ENCODE measurements at regions not wholly inside any gene's neighbourhood (a gene's known extent, or its start where the extent isn't known, plus 50 kb on each side); places are given as distances from the start of the nearest gene placed in this dataset.
A peak's percentile ranks its signal among the peaks of the same experiment; 100 is the strongest.

DNA sequence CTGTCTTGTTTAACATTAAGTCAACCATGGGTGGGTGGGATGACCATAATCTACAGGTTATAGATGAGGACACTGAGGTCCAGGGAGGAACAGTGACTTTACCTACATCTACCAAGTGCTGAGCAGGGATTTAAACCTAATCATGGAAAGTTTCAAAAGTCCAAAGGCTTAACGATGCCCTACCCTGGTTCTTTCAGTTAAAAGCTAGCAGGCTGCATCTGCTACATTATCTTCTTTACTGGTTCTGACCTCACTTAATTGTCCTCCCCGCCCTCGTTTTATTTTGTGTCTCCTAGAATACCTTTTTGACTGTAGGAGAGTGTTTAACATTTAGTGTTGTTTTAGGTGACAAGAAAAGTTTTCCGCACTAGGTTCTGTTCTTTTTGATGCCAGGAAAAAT lies 735.2 kb downstream of the TLR4 start:
- Histone ChIP-seq H3K9me3 (no peaks in the 10 kb centered on the region), H3K4me1 (no peaks in the 10 kb centered on the region), H3K27me3 (ENCODE audit: low read depth) (no peaks in the 10 kb centered on the region), H3K4me3 (no peak overlapping the region), H3K36me3 (replicated peaks) (no peaks in the 10 kb centered on the region)
- DNase-seq (ENCODE audit: low spot score in 2 of 2) = no peak
- in situ Hi-C loops (cut with MboI; ENCODE audit: low sequenced_read_pairs) = no loop called here

DNA sequence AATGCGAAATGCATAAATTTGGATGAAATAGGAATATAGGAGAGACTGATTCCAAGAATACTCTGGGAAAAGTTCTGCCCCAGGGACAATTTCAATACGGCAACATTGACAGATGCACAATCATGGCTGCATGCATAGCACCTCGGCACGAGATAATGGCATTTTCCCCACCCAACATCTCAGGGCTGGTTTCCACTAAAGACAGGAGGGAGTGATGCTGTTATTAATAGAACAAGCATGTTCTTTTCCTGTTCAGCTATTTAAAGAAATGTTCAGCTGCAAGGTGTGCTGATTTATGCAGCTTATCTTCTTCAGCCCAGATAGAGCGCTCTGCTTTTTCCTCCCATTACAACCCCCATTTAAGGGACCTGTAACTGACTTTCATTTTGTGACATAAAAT lies 740.2 kb downstream of the TLR4 start:
- in situ Hi-C loops (cut with MboI; ENCODE audit: low sequenced_read_pairs) = no loop called here

DNA sequence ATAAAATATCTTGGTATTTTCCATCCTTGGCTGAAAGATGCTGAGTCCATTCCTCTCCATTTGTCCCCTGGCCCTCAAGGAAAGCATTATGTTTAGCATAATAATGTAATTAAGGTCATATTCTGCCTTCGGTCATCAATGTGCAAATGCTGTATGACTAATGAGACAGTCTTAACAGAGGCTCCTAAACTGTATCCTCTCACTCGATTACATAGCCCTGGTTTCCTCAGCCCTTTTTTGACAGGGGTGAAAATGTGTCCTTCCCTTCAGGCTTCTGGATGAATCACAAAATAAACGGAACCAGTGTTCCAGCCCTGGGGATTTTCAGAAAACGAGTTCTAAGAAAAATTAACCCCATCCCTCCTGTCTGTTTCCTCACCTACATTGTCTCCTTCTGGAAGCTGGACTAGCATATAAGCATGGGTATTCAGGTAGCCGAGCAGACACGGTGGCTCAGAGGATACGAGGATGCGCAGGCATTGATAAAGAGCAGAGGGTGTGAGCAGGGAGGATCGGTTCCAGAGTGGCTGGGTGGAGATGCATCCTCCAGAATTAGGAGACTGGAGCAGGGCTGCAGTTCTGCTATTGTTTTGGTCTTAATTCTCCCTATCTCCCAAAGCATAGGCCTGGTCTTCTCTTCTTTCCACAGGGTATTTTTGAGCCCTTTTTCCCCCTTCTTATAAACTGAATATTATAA lies 742.9 kb downstream of the TLR4 start:
- H3K4me3 ChIP-seq = no peak overlapping the region
- DNase-seq (ENCODE audit: low spot score in 2 of 2) = no peak
- no peaks in the 10 kb centered on the region for H3K27me3 ChIP-seq (ENCODE audit: low read depth)
- in situ Hi-C loops (cut with MboI; ENCODE audit: low sequenced_read_pairs) = no loop called here
- H3K9me3 ChIP-seq = no peaks in the 10 kb centered on the region
- no peaks in the 10 kb centered on the region for H3K4me1 ChIP-seq
- H3K36me3 ChIP-seq (replicated peaks) = no peaks in the 10 kb centered on the region

More for the DNA sequence above, 740.2 kb downstream of the TLR4 start:
- no peak overlapping the region for H3K4me3 ChIP-seq
- H3K4me1 ChIP-seq = no peaks in the 10 kb centered on the region
- no peaks in the 10 kb centered on the region for H3K27me3 ChIP-seq (ENCODE audit: low read depth)
- no peak for DNase-seq (ENCODE audit: low spot score in 2 of 2)
- H3K36me3 ChIP-seq (replicated peaks) = no peaks in the 10 kb centered on the region
- no peaks in the 10 kb centered on the region for H3K9me3 ChIP-seq

DNA sequence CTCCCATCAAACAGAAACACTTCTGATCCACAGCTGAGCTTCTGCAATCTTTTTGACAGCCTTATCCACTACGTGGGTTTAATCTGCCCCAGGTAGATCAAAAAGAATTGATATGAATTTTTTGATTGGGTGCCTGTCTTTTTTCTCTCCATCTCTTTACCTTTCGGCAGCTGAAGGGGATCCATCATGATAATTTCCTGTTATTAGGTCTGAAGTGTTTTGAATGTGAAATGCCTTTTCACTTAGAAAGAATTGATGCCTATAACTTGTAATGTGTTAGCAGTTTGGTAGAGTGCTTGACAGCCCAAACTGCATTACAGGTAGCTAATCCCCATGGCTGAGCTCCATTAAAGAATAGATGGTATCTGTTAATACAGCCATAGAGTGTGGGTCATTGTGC lies 745.4 kb downstream of the TLR4 start:
- H3K36me3 ChIP-seq (replicated peaks) = no peaks in the 10 kb centered on the region
- in situ Hi-C loops (cut with MboI; ENCODE audit: low sequenced_read_pairs) = no loop called here
- DNase-seq (ENCODE audit: low spot score in 2 of 2) = no peak
- H3K4me3 ChIP-seq = no peak overlapping the region
- no peaks in the 10 kb centered on the region for H3K27me3 ChIP-seq (ENCODE audit: low read depth)
- no peaks in the 10 kb centered on the region for H3K9me3 ChIP-seq
- no peaks in the 10 kb centered on the region for H3K4me1 ChIP-seq

DNA sequence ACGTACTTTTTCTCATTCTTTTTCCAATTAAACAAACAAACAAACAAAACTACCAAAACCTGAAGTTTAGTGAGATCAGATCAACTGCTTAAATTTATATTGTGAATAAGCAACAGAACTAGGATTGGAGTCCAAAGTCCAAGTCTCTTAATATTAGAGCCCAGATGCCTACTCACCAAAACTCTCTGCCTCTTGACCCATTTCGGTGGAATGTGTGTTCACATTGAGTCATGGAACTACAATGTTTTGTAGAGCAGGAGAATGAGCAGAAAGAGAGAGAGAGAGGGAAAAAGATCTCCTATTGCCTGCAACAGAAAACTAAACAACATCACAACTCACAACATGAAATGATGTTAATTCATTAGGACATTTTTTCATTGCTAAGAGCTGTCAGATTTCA lies 751.1 kb downstream of the TLR4 start:
- H3K4me3 ChIP-seq = no peak overlapping the region
- in situ Hi-C loops (cut with MboI; ENCODE audit: low sequenced_read_pairs) = no loop called here
- H3K27me3 ChIP-seq (ENCODE audit: low read depth) = no peaks in the 10 kb centered on the region
- H3K36me3 ChIP-seq (replicated peaks) = no peaks in the 10 kb centered on the region
- no peaks in the 10 kb centered on the region for H3K4me1 ChIP-seq
- DNase-seq (ENCODE audit: low spot score in 2 of 2) = no peak
- H3K9me3 ChIP-seq = no peaks in the 10 kb centered on the region

DNA sequence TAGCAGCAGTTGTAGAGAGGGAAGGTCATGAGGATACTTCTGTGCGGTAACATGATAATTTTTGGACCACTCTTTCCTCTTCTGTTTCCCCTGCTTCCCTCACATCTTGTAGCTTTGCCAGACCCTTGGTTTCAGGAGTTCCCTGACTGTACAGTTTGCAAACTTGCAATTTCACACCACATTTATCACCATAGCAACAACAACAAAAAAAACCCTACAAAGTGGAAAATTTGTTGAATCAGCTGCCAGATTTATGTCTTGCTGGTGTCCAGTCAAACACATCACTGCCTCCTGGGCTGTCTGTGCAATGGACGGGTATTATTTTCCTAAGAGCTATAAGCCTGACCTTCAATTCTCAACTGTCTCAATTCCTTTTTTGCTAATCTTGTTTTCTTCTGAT lies 751.6 kb downstream of the TLR4 start:
- Histone ChIP-seq H3K9me3 (no peaks in the 10 kb centered on the region), H3K27me3 (ENCODE audit: low read depth) (no peaks in the 10 kb centered on the region), H3K36me3 (replicated peaks) (no peaks in the 10 kb centered on the region), H3K4me1 (no peaks in the 10 kb centered on the region), H3K4me3 (no peak overlapping the region)
- in situ Hi-C loops (cut with MboI; ENCODE audit: low sequenced_read_pairs) = no loop called here
- DNase-seq (ENCODE audit: low spot score in 2 of 2) = no peak

DNA sequence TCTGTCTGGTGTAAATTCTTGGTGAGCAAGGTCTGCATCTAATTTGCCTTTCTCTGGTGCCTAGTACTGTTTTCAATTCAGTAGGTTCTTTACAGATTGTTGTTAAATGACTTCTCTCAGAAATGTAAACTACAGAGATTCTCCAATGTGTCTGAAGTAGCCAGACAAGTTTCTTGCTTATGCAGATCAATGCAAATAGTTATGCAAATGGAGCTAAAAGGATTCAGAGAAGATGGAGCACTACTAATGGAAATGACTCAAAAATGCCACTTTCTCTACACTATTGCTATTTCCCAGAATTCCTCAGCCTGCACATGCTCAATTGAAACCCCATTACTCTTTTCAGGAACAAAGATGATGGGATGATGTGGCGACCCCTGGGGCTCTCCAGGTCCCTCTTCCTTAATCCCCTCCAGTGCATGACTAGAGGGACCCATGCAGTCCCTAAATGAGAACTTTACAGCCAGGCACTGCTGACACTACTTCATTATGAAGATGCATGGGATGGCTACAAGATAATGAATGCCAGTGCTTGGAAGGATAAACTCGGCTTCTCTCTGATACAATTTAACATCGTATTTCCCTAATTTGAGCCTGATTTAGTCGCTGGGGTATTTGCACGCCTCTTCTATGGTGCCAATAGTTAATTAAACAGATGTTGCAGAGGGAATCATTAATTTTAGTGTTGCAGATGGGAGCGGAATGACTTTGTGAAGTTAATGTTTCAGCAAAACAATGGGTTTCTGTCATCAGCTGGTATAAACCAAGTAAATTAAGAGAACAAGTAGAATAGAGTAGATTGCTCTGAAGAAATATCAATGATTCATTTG lies 753.2 kb downstream of the TLR4 start:
- no peaks in the 10 kb centered on the region for H3K9me3 ChIP-seq

DNA sequence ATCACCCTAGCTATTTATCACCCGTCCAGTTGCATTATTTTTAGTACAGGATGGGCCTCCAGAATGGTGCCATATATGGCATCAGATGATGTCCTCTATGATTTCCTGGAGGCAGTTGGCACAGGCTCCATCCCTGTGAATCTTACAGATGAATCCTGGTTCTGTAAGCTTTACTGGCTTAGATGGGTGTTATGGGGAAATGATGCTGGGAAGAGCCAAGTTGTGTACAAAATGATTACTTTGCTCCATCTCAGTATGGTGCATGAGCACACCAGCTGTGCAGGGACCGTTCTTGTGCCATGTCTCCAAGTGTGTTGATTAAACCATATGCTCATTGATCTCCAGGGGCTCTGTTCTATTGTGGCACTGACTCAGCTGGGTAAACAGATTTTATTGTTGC lies 755.7 kb downstream of the TLR4 start:
- no peak overlapping the region for H3K4me3 ChIP-seq
- in situ Hi-C loops (cut with MboI; ENCODE audit: low sequenced_read_pairs) = no loop called here

More for the DNA sequence above, 753.2 kb downstream of the TLR4 start:
- in situ Hi-C loops (cut with MboI; ENCODE audit: low sequenced_read_pairs) = no loop called here
- Histone ChIP-seq H3K27me3 (ENCODE audit: low read depth) (no peaks in the 10 kb centered on the region), H3K4me3 (no peak overlapping the region), H3K4me1 (no peaks in the 10 kb centered on the region), H3K36me3 (replicated peaks) (no peaks in the 10 kb centered on the region)
- no peak for DNase-seq (ENCODE audit: low spot score in 2 of 2)

DNA sequence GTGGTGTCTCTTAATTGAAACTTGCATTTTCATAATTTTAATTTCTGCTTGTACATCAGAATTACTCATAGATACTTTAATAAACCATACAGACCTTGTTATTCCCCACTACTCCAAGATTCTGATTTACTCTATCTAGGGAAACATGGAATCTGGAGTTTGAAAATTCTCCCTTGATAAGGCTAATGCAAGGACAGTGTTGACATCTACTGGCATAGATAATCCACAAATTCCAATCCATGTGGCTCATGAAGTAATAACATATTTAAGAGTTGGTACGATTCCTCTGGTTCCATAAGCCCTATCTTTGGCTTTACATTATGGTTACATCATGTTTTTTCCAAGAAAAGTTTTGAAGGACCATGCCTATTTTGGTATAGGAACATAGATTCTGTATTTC lies 759.2 kb downstream of the TLR4 start:
- in situ Hi-C loops (cut with MboI; ENCODE audit: low sequenced_read_pairs) = no loop called here

More for the DNA sequence above, 755.7 kb downstream of the TLR4 start:
- no peak for DNase-seq (ENCODE audit: low spot score in 2 of 2)
- no peaks in the 10 kb centered on the region for H3K9me3 ChIP-seq
- H3K4me1 ChIP-seq = no peaks in the 10 kb centered on the region
- H3K27me3 ChIP-seq (ENCODE audit: low read depth) = no peaks in the 10 kb centered on the region
- H3K36me3 ChIP-seq (replicated peaks) = no peaks in the 10 kb centered on the region

DNA sequence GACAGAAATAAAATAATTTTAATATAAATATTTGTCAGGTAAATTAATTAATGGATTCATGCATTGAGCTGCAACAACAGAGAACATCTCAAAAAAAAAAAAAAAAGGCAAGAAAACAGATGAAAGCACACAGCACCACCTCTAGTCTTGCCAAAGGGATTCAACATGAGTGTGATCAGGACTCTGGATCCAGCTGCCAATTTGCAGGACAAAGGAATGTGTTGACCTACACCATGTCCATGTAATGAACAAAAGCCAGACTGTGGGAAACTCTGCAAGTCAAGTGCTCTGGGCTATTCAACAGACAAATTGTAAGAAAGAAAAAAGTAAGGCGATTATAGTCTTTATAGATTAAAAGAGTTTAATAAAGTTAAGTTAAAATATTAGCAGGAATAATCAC lies 769.3 kb downstream of the TLR4 start:
- no peaks in the 10 kb centered on the region for H3K27me3 ChIP-seq (ENCODE audit: low read depth)
- no peaks in the 10 kb centered on the region for H3K9me3 ChIP-seq
- in situ Hi-C loops (cut with MboI; ENCODE audit: low sequenced_read_pairs) = no loop called here

More for the DNA sequence above, 759.2 kb downstream of the TLR4 start:
- no peak overlapping the region for H3K4me3 ChIP-seq
- H3K9me3 ChIP-seq = no peaks in the 10 kb centered on the region
- H3K27me3 ChIP-seq (ENCODE audit: low read depth) = no peaks in the 10 kb centered on the region
- H3K4me1 ChIP-seq = no peaks in the 10 kb centered on the region
- DNase-seq (ENCODE audit: low spot score in 2 of 2) = no peak
- no peaks in the 10 kb centered on the region for H3K36me3 ChIP-seq (replicated peaks)

DNA sequence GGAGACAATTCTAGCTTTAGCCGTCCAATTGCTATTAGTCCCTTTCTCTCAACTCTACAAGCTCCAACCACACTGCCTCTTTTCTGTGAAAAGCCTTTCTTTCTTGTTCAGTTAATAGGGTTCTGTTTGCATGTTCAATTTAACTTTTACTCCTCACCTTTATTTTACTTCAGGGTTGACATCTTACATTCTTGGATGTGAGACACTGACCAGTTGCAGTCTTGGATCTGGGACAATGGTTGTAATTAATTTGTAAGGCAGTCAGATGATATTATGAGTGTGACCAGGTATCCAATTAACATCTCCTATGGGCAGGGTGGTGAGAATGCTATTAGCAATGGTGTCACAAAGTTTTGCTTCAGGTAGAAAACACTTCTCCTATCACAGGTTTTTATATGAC lies 774.5 kb downstream of the TLR4 start:
- no peaks in the 10 kb centered on the region for H3K9me3 ChIP-seq
- no peak overlapping the region for H3K4me3 ChIP-seq
- no peak for DNase-seq (ENCODE audit: low spot score in 2 of 2)
- no peaks in the 10 kb centered on the region for H3K36me3 ChIP-seq (replicated peaks)
- no peaks in the 10 kb centered on the region for H3K27me3 ChIP-seq (ENCODE audit: low read depth)
- no peaks in the 10 kb centered on the region for H3K4me1 ChIP-seq
- in situ Hi-C loops (cut with MboI; ENCODE audit: low sequenced_read_pairs) = no loop called here

More for the DNA sequence above, 769.3 kb downstream of the TLR4 start:
- no peaks in the 10 kb centered on the region for H3K36me3 ChIP-seq (replicated peaks)
- peak; percentile 13 to 18 for DNase-seq (ENCODE audit: low spot score in 2 of 2)
- H3K4me1 ChIP-seq = no peaks in the 10 kb centered on the region
- no peak overlapping the region for H3K4me3 ChIP-seq

DNA sequence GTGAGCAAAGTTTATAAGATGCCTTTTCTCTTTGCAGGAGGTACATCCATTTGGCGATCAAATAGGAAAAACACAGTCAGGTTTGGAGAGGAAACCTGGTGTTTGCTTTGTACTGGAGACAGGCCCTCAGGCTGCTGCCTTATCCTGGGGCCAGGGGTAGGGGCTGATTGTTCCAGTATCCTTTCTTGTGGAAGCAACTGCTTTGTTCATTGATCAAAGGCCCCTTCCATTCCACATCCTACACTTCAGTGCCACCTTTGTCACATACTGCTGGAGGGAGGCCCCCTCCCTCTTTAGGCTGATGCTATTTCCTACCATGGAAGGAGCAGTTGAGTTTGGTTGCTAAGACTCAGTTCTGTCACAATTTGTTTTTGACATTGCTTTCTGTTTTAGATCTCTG lies 778.1 kb downstream of the TLR4 start:
- Histone ChIP-seq H3K4me3 (no peak overlapping the region), H3K4me1 (no peaks in the 10 kb centered on the region), H3K36me3 (replicated peaks) (no peaks in the 10 kb centered on the region), H3K27me3 (ENCODE audit: low read depth) (no peaks in the 10 kb centered on the region), H3K9me3 (no peaks in the 10 kb centered on the region)
- in situ Hi-C loops (cut with MboI; ENCODE audit: low sequenced_read_pairs) = no loop called here
- DNase-seq (ENCODE audit: low spot score in 2 of 2) = no peak

DNA sequence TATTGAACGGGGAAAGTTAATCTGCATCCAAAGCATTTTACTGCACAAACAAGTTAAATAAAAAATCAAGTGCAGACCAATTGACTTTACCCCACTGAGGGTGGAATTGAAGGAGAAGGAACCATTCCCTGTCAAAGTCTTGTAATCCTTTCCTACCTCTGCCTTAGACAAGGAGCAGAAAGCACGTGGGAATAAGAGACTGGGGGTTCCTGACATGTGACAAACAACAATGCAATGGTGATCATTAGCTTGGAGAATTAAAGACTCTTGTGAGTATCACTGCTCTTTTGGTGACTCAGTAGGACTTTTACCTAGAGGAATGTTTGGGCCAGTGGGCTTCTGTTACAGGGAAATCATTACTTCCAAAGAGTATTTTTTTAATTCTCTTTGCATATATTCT lies 779.5 kb downstream of the TLR4 start:
- Histone ChIP-seq H3K9me3 (no peaks in the 10 kb centered on the region), H3K36me3 (replicated peaks) (no peaks in the 10 kb centered on the region), H3K4me1 (no peaks in the 10 kb centered on the region), H3K27me3 (ENCODE audit: low read depth) (no peaks in the 10 kb centered on the region), H3K4me3 (no peak overlapping the region)
- in situ Hi-C loops (cut with MboI; ENCODE audit: low sequenced_read_pairs) = no loop called here
- no peak for DNase-seq (ENCODE audit: low spot score in 2 of 2)

DNA sequence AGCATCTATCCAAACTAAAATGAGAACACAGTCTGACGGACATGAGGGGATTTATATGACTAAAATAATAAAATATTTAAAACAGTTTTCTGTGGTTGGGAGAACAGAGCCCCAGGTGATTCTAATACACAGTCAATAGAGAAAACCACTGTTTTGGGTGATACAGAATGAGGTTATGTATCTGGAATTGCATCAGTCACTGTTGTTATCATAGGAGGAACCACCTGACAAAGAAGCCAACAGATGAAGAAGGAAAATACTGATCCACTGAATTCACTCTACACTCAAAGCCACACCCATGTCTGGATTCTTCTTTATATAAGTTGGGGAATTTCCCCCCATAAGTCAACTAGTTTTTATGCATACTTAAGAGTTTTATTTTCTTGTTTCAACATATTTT lies 799.0 kb downstream of the TLR4 start:
- Histone ChIP-seq H3K4me1 (no peaks in the 10 kb centered on the region), H3K9me3 (no peaks in the 10 kb centered on the region), H3K4me3 (no peak overlapping the region), H3K27me3 (ENCODE audit: low read depth) (no peaks in the 10 kb centered on the region), H3K36me3 (replicated peaks) (no peaks in the 10 kb centered on the region)
- DNase-seq (ENCODE audit: low spot score in 2 of 2) = no peak
- in situ Hi-C loops (cut with MboI; ENCODE audit: low sequenced_read_pairs) = no loop called here

All from HAP-1 (cell line).